IPS-18a (cell line): ENCODE measurements at regions not wholly inside any gene's neighbourhood (a gene's known extent, or its start where the extent isn't known, plus 50 kb on each side); places are given as distances from the start of the nearest gene placed in this dataset.
A peak's percentile ranks its signal among the peaks of the same experiment; 100 is the strongest.
"Not testable (repeated sequence)": the region's sequence is repeated elsewhere in the genome, so short reads cannot be mapped to it uniquely, and the experiment has no call there.

Source experiments
- H3K27ac ChIP-seq: one replicate; pipeline ENCODE4 v1.5.1; 2013; ENCODE audit warnings: low read length
- H3K27me3 ChIP-seq: one replicate; pipeline ENCODE4 v1.6.1; 2013; ENCODE audit warnings: mild to moderate bottlenecking, low read length; ENCODE audit not compliant: control insufficient read depth, insufficient read depth
- H3K36me3 ChIP-seq: one replicate; pipeline ENCODE4 v1.6.1; 2013; ENCODE audit warnings: low read depth, low read length; ENCODE audit not compliant: control insufficient read depth
- H3K4me1 ChIP-seq: one replicate; pipeline ENCODE4 v1.6.1; 2013; ENCODE audit warnings: low read depth, low read length; ENCODE audit not compliant: control insufficient read depth
- H3K4me3 ChIP-seq: one replicate; pipeline ENCODE4 v1.5.1; 2013; ENCODE audit warnings: low read length
- H3K9ac ChIP-seq: one replicate; pipeline ENCODE4 v1.6.1; 2013; ENCODE audit warnings: mild to moderate bottlenecking, low read length, moderate library complexity
- H3K9me3 ChIP-seq: one replicate; pipeline ENCODE4 v1.6.1; 2013; ENCODE audit warnings: low read depth, low read length; ENCODE audit not compliant: control insufficient read depth

DNA sequence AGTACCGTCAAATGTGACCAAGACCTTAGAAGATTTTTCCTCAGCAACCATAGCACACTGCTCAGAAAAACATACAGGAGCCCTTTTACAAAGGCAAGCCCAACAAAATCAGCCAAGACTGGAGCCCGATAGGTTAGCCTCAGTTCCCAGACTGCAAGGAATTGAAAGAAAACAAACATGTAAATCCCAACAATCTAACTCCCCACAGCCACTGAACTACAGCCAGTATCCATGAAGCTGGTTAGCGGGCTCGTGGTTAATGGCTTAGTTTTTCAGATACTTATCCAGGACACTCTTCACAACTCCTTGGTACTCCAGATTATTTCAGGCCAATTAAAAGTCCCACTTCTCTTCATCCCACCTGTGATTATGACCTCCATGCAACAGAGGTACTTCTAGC lies 201.6 kb downstream of the IPMK start:
- Histone ChIP-seq H3K9ac (no peak overlapping the region), H3K9me3 (no peaks in the 10 kb centered on the region), H3K27ac (no peak overlapping the region), H3K27me3 (no peaks in the 10 kb centered on the region), H3K36me3 (no peaks in the 10 kb centered on the region), H3K4me3 (no peak overlapping the region), H3K4me1 (peaks cover 16% of the 10 kb centered on the region)

DNA sequence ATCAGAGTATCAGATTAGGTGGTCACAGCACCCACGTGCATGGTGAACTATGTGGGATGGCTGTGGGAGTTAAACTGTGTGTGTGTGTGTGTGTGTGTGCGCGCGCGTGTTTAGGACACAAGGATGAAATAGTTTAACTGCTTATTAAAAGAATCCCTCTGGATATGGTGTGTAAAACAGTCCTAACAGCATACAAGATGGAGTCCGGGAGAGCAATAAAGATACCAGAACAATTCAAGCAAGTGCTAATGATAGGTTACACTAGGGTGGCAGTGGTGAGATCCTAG lies 202.2 kb downstream of the IPMK start:
- peaks cover 12% of the 10 kb centered on the region for H3K4me1 ChIP-seq
- H3K36me3 ChIP-seq = no peaks in the 10 kb centered on the region
- no peak overlapping the region for H3K27ac ChIP-seq
- H3K27me3 ChIP-seq = no peaks in the 10 kb centered on the region
- no peak overlapping the region for H3K9ac ChIP-seq
- H3K9me3 ChIP-seq = no peaks in the 10 kb centered on the region
- H3K4me3 ChIP-seq = no peak overlapping the region

DNA sequence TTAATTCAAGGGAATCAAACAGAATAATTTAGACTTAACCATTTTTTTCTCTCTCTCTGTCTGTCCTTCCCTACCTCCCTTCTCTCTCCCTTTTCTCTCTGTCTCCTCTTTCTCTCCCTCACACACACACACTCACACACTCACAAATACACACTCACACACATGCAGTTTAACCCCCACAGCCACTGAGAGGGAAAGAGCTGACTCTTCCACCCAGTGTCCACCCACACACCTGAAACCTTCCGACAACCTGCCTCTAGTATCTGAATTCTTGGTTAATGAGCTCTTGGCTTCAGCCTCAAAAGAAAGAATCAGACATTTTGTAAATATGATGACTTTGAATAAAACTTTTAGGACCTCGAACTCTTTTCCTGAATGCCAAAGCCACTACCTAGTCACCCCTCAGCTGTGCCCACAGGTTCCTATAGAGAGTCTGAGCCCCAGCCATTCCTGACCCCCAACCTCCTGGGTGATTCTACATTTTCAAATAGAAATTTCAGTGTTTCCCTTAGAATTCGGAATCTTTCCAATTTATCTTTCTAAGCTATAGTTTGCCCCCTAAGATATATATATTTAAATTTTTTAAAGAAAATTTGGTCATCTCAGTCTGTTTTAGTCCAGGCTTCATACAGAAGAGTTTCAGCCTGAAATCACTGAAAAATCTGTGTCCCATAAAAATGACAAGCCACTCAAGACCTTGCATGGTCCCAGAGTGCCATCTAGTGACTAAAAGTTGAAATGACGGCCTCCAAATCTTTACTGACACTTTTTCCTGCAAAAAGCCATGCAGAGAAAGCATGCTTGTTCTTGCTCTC lies 202.8 kb downstream of the IPMK start:
- H3K4me1 ChIP-seq = peaks cover 10% of the 10 kb centered on the region
- H3K27ac ChIP-seq = no peak overlapping the region
- no peaks in the 10 kb centered on the region for H3K9me3 ChIP-seq
- H3K9ac ChIP-seq = no peak overlapping the region
- no peaks in the 10 kb centered on the region for H3K27me3 ChIP-seq
- no peak overlapping the region for H3K4me3 ChIP-seq
- no peaks in the 10 kb centered on the region for H3K36me3 ChIP-seq

DNA sequence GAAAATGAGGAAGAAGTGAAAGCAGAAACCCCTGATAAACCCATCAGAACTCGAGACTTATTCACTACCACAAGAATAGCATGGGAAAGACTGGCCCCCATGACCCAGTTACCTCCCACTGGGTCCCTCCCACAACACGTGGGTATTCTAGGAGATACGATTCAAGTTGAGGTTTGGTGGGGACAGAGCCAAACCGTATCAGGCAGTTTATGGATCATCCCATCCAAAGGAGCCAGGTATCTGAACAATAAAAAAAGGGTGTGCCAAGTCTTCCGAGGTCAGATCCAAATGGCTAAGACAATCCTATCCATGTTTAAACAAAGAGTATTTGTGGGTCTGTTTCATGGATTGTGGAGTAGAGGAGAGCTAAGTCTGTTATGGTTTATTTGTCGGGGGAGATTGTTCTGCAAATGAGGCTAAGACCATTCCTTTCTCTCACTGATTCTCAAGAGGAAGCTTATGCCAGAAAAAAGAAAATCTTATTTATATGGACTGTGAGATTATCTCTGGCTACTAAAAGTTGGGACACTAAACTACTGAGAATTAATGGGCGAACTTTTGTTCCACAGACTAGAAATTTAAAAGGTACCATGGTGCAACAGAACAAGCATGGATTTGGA lies 203.7 kb downstream of the IPMK start:
- no peaks in the 10 kb centered on the region for H3K9me3 ChIP-seq
- H3K27ac ChIP-seq = no peak overlapping the region
- no peak overlapping the region for H3K9ac ChIP-seq
- H3K36me3 ChIP-seq = no peaks in the 10 kb centered on the region
- no peaks in the 10 kb centered on the region for H3K27me3 ChIP-seq
- no peak overlapping the region for H3K4me3 ChIP-seq
- H3K4me1 ChIP-seq = peaks cover 10% of the 10 kb centered on the region

DNA sequence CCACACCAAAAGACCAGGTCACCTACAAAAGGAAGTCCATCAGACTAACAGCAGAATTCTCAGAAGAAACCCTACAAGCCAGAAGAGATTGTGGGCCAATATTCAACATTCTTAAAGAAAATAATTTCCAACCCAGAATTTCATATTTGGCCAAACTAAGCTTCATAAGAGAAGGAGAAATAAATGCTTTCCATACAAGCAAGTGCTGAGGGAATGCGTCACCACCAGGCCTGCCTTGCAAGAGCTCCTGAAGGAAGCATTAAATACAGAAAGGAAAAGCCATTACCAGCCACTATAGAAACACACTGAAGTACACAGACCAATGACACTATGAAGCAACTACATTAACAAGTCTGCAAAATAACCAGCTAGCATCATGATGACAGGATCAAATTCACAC lies 209.0 kb downstream of the IPMK start:
- not testable (repeated sequence) for H3K36me3 ChIP-seq, H3K9ac ChIP-seq, H3K4me1 ChIP-seq, H3K4me3 ChIP-seq, H3K27ac ChIP-seq, H3K9me3 ChIP-seq, H3K27me3 ChIP-seq

DNA sequence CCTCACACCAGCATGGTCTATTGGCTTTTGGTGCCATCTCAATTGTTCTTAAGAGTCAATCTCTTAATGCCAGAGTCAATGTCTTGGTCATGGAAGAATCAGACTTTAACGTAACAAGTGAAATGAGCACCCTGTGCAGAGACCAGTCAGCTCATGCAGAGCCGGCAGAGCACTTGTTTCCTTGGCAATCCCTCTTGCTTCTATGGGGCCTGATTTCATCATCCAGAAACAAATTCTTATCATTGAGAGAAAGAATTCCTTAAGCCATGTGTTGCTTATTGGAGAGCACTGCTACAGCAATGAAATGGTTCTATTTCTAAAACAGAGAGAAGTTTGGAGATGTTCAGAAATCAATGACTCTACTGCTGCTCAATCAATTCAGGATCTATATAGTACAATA lies 212.8 kb downstream of the IPMK start:
- Histone ChIP-seq H3K36me3 (no peaks in the 10 kb centered on the region), H3K9ac (no peak overlapping the region), H3K27me3 (no peaks in the 10 kb centered on the region), H3K27ac (no peak overlapping the region), H3K9me3 (no peaks in the 10 kb centered on the region), H3K4me3 (no peak overlapping the region), H3K4me1 (peaks cover 36% of the 10 kb centered on the region)

DNA sequence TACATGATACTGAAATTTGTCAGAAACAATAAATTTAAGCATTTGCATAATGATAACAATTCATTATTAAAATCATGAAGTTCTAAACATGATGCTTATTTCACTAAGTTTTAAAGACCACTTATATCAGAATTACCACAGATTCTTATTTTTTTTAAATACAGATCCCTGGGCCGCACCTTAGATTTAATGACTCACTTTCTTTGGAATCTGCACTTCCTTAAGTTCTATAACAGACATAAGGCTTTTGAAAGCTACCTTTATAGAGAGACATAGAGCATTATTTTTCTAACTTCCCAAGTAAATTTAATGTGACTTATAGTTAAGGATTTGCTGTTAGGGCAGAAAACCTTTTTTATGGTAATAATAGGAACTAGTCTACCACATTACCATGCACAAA lies 214.9 kb downstream of the IPMK start:
- H3K27ac ChIP-seq = no peak overlapping the region
- peaks cover 47% of the 10 kb centered on the region for H3K4me1 ChIP-seq
- H3K9me3 ChIP-seq = no peaks in the 10 kb centered on the region
- no peak overlapping the region for H3K9ac ChIP-seq
- H3K27me3 ChIP-seq = no peaks in the 10 kb centered on the region
- no peak overlapping the region for H3K4me3 ChIP-seq
- no peaks in the 10 kb centered on the region for H3K36me3 ChIP-seq

DNA sequence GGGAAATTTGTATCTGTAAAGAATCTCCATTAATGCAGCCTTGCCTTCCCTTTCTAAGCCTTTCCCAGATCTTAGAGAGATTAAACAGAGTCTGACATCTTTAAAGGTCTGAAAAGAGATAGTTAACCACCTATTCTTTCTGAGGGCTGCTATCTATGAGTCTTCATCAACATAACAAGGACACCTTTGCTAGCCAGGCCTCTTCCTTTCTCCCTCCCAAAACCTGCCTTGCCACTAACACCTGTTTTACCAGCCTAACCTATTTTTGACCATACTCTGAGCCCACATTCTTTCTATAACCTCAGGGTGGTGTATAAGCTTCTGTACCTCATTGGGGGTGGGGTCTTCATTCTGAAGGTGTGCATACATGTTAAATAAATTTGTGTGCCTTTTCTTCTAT lies 217.1 kb downstream of the IPMK start:
- Histone ChIP-seq H3K27me3 (no peaks in the 10 kb centered on the region), H3K4me1 (peaks cover 47% of the 10 kb centered on the region), H3K4me3 (peak overlapping the region; percentile 26), H3K9ac (no peak overlapping the region), H3K36me3 (no peaks in the 10 kb centered on the region), H3K9me3 (no peaks in the 10 kb centered on the region), H3K27ac (peak overlapping the region; percentile 24)

DNA sequence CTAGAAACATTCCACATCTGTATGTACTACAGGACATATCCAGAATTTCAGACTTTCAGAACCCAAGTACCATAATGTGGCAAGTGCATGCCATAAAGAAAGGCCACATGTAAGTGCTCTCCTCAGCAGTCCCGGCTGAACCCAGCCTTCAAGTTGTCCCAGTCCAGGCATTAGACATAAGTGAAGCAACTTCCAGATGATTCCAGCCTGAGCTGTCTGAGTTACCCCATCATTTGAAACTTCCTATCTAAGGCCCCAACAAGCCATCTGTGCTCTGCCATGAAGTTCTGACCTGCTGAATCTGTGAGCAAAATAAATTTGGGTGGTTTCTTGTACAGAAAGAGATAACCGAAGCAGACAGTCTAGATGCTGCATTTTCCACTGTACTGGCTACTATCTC lies 218.8 kb downstream of the IPMK start:
- Histone ChIP-seq H3K27me3 (no peaks in the 10 kb centered on the region), H3K4me3 (no peak overlapping the region), H3K4me1 (peaks cover 47% of the 10 kb centered on the region), H3K9me3 (no peaks in the 10 kb centered on the region), H3K9ac (no peak overlapping the region), H3K36me3 (no peaks in the 10 kb centered on the region), H3K27ac (no peak overlapping the region)

DNA sequence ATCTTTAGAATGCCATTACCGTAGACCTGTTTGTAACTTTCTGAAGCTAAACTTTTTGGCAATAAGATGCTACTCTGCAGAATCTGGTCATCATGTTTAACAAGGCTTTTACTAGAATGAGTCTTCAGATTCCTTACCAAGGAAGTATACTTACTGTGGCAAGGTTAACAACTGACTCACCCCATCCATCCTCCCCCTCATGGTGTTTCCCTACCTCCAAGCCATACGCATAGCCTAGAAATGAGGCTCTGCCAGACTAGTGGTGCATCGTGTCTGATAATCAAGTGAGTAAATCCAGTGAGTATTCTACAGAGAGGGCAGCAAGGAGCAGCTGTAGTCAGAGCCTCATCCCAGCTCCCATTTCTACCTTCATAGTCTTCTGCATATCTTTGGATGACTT lies 223.6 kb downstream of the IPMK start:
- H3K36me3 ChIP-seq = no peaks in the 10 kb centered on the region
- H3K9ac ChIP-seq = no peak overlapping the region
- H3K4me3 ChIP-seq = no peak overlapping the region
- H3K27me3 ChIP-seq = no peaks in the 10 kb centered on the region
- no peak overlapping the region for H3K27ac ChIP-seq
- peaks cover 3% of the 10 kb centered on the region for H3K4me1 ChIP-seq
- H3K9me3 ChIP-seq = no peaks in the 10 kb centered on the region

DNA sequence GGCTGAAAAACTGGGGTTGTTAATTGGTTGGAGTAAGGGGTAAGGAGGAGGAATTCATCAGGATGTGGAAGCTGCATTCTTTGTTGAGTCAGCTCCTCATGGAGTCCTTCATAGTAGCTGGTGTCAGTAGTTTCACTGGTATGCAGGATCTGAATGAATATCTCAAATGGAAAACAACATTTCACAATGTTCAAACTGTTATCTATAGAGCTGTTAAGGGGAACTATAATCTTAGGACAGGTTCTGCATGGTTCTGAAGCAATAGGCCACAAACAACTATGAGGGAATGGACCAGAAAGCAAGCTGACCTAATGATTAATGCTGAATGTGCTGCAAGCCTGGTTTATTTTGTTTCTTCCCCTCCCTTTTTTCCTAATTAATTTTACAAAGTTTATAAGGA lies 225.8 kb downstream of the IPMK start:
- Histone ChIP-seq H3K36me3 (no peaks in the 10 kb centered on the region), H3K4me1 (no peaks in the 10 kb centered on the region), H3K4me3 (no peak overlapping the region), H3K27ac (no peak overlapping the region), H3K9me3 (no peaks in the 10 kb centered on the region), H3K27me3 (no peaks in the 10 kb centered on the region), H3K9ac (no peak overlapping the region)

DNA sequence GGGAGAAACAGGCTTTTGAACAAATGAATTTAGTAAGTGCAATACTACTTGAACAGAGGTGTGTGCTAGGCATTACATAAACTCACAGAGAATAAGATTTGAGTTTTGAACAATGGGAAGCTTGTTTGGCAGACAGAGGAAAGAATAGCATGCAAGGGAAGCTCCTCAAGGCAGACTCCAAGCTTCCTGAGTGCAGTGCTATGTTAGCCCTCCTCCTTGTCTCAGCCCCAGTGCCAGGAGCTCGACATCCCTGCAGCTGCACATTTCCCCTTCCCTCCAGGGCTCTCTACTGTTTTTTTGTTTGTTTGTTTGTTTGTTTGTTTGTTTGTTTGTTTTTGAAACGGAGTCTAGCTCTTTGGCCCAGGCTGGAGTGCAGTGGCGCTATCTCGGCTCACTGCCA lies 237.5 kb downstream of the IPMK start:
- Histone ChIP-seq H3K9me3 (no peaks in the 10 kb centered on the region), H3K27ac (no peak overlapping the region), H3K27me3 (no peaks in the 10 kb centered on the region), H3K4me3 (no peak overlapping the region), H3K36me3 (no peaks in the 10 kb centered on the region), H3K9ac (no peak overlapping the region), H3K4me1 (no peaks in the 10 kb centered on the region)
